GM12801 (cell line): ENCODE measurements at regions not wholly inside any gene's neighbourhood (a gene's known extent, or its start where the extent isn't known, plus 50 kb on each side); places are given as distances from the start of the nearest gene placed in this dataset.

ENCODE experiments used
- TF ChIP-seq, protein P1 (sequence below): IDR thresholded peaks from one replicate; pipeline ENCODE4 v1.5.1; 2011; ENCODE audit warnings: control low read depth; ENCODE audit not compliant: insufficient read length; ENCODE audit errors: extremely low read depth

DNA sequence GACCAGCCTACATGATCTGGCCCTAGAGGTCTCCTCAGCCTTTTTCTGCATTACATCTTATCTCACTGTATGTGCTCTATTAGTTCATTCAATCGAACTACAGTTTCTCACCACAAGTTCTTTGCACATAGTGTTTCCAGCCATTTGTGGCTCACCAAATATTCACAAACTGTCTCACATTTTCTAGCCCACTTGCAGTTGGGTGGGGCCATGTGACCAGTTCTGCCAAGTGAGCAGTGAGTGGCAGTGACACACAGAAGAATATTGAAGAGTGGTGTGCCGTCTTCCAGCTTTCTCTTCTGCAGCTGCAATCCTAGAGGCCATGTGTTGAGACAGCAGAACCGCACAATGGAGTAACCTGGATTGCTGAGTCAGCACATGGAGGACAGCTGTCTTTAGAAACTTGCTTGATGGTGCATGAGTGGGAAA lies 103.2 kb upstream of the ZNF644 start:
- TF ChIP-seq, protein P1, sequence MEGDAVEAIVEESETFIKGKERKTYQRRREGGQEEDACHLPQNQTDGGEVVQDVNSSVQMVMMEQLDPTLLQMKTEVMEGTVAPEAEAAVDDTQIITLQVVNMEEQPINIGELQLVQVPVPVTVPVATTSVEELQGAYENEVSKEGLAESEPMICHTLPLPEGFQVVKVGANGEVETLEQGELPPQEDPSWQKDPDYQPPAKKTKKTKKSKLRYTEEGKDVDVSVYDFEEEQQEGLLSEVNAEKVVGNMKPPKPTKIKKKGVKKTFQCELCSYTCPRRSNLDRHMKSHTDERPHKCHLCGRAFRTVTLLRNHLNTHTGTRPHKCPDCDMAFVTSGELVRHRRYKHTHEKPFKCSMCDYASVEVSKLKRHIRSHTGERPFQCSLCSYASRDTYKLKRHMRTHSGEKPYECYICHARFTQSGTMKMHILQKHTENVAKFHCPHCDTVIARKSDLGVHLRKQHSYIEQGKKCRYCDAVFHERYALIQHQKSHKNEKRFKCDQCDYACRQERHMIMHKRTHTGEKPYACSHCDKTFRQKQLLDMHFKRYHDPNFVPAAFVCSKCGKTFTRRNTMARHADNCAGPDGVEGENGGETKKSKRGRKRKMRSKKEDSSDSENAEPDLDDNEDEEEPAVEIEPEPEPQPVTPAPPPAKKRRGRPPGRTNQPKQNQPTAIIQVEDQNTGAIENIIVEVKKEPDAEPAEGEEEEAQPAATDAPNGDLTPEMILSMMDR: no peak

DNA sequence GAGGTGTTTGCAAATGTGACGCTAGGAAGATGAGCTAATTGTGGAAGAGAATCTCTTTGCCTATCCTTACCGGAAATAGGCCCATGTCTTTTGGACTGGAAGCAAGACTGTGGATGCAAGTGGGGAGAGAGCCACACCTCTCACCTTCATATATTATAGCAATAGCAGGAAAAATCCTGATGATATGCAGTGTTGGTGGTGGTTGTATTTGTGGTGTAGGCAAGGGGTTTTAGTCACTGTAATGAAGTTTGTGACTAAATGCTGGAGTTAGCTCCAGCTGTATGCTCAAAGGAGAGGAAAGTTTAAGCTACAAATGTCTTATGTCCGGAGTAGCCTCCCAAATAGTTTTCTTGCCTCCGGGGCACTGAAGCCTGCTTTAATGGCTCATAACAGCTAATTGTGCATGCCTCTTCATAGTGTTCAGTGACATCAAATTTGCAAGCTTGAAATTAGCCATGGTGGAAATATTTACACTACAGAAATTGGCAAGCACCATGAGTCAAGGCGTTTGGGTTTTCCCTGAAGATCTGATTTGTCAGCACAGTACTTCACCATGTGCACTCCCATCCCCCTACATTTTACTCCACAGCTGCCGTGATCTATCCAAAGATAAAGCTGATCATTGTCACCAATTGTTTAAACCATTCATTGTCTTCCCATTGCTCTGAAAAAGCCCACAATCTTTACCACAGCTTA lies 102.6 kb upstream of the ZNF644 start:
- TF ChIP-seq, protein P1: no peak

DNA sequence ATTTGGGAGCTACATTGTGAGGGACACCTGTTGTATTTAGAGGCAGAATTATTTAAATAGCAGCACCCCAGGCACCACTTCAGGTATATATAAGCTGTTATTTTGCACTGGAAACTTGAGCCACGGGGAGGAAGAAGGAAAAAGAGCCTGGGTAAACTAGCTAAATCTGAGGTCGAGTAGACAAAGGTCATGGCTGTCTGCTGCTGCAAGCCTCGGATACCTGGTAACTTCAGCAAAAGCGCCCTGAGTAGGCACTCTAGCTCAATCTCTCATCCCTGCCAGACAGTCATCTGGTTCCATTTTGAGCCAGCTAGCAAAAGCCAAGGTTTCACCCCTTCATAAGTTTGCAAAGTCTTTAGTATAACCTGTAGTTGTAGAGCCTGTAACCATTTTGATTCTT lies 101.9 kb upstream of the ZNF644 start:
- TF ChIP-seq, protein P1: no peak

DNA sequence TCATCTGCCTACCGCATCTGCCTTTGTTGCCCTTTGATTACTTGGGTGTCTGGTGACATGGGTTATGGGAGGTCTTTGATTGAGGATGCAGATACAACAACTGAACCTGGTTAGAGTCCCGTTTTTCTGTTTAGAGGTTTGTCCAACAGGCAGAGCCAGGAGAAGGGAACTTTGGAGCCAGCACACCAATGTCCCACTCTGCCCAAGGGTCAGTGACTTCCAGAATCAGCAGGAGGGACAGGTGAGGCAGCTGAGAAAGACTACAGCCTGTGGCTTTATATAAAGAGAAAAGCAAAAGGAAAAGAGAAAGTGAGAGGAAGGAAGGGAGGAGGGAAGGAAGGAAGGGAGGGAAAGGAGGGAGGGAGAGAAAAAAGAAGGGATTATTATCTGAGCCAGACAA lies 101.5 kb upstream of the ZNF644 start:
- TF ChIP-seq, protein P1: no peak

DNA sequence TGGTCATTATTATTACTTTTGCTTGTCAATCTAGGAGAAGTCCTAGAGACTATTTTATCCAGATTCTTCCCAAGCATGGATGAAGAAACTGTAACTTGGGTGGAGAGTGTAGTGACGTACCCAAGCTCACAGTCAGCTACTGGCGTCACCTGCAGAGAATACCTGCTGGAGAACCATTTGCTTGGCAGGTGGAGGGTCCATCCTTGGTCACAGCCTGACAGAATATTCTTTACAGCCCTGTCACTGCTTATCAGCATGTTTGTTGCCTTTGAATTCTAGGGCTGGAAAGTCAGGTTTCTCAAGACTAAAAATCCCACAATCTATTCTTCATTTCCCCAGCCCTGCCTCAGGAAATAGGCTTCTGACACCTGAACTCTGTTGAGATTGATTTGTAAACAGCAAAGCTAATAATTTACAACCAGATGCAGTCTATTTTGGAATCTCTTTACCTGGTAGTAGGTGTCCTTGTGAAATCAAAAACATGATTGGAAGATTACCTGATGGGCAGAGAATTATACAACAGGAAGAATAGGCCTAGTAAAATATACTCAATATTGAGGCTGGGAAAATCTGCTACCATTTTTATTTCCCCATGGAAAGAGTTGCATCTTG lies 100.4 kb upstream of the ZNF644 start:
- TF ChIP-seq, protein P1: no peak

DNA sequence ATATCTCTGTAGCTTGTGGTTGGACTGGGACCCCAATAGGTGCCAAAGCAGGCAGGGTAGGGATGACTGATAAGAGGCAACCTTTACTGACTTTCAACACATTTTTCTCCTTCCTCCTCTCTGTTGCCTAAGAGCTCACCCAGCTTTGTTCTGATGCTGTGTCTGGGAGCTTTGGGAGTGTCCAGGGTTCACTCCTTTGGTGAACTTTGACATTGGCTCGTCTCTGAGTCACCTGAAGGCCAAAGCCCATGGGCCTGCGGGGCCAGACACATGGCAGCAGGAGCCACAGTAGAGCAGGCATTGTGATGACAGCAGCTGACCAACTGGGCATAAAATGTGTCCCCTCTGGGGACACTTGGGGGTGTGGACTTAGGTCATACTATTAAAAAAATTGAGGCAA lies 99.5 kb upstream of the ZNF644 start:
- TF ChIP-seq, protein P1: no peak

DNA sequence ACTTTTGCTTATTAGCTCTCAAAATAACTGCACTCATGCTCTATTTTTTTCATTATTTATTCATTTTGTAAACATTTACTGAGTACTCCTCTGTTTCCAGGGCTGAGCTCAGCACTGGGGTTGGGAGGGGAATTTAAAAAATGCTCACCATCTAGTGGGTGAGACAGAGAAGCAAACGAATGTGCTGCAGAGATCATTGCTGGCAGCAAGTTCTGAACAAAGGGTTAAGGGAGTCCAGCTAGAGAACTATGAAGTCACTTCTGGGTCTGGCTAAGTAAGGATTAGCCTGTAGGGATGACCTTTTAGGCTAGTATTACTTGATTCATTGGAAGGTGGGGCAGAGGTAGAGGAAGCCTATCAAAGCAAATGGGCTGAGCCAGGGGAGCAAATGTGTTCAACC lies 99.1 kb upstream of the ZNF644 start:
- TF ChIP-seq, protein P1: no peak
